Activated CD8-positive, alpha-beta memory T cell treated with anti-CD3 and anti-CD28 coated beads for 36 hours (primary cell): ENCODE measurements at regions not wholly inside any gene's neighbourhood (a gene's known extent, or its start where the extent isn't known, plus 50 kb on each side); places are given as distances from the start of the nearest gene placed in this dataset.

Experiments used
- CTCF ChIA-PET: fragments of 350-600 bp; sonication (Branson Sonifier 250); formaldehyde crosslinking; loops from one replicate; lab custom pipeline; 2021; ENCODE audit warnings: antibody characterized with exemption; lab: Charles Lee
- POLR2A ChIA-PET: fragments of 350-600 bp; sonication (Branson Sonifier 250); formaldehyde crosslinking; loops from one replicate; lab custom pipeline; 2021; ENCODE audit warnings: antibody characterized with exemption; lab: Charles Lee

GRCh38 chr5:168062239-168062638, 229.2 kb upstream of the WWC1 start:
- ChIA-PET CTCF (no interaction called here), POLR2A (no interaction called here)

GRCh38 chr5:168064457-168064856, 227.0 kb upstream of the WWC1 start:
- ChIA-PET CTCF (no interaction called here), POLR2A (no interaction called here)

GRCh38 chr5:168064933-168065622, 226.4 kb upstream of the WWC1 start:
- CTCF ChIA-PET: no interaction called here
- POLR2A ChIA-PET: no interaction called here

- ChIA-PET POLR2A (no interaction called here), CTCF (no interaction called here)
These were observed 224.8 kb upstream of the WWC1 start for GRCh38 chr5:168066536-168067208.

DNA sequence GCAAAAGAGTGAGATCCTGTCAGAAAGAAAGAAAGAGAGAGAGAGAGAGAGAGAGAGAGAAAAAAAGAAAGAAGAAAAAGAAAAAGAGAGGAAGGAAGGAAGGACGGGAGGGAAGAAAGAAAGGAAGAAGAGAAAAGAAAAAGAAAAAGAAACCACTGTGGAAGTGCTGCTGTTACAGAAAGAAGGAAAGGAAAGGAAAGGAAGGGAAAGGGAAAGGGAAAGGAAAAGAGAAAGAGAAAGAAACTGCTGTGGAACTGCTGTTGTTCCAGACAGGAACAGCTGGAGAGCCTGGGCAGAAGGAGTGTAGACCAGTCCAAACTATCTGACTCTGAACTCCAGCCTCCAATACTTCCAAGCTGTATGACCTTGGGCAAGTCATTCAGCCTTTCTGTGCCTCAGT, 220.7 kb upstream of the WWC1 start:
- ChIA-PET CTCF (no interaction called here), POLR2A (no interaction called here)

DNA sequence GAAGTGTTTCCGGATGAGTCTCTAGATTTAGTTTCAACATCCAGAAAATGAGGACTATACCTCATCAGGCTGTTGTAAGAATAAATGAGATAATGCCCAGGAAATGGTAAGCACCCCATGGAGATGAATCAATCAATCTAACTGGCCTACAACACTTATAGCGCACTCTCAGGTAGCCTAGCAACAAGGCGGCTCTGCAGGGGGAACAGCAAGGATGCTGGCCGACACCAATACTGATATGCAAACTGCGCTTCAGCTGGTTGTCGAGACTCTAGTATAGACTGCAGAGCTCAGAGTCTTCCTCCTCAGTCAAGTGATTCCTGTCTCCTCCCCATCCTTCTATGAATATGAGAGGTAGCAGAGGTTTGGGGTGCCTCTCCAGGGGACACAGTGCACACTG, 218.8 kb upstream of the WWC1 start:
- ChIA-PET POLR2A (no interaction called here), CTCF (no interaction called here)

DNA sequence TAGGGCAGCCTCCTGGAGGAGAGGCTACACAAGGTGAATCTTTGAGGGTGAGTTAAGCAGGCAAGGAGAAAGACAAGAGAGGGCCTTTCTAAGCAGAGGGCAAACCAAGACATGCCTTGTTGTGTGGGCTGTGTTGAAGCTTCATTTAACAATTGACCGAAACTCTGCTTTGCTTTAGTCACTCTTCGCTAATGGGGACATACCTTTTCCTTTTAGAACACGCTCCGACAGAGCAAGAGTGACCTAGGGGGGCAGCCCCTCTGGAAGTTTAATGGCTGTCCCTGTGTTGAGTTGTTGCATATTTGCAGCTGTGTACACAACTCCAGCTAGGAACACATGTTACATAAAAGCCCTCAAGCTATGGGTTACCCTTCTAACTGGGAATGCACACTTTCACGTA, 218.1 kb upstream of the WWC1 start:
- CTCF ChIA-PET: no interaction called here
- POLR2A ChIA-PET: no interaction called here

GRCh38 chr5:168073991-168074800, 217.2 kb upstream of the WWC1 start:
- POLR2A ChIA-PET: no interaction called here

DNA sequence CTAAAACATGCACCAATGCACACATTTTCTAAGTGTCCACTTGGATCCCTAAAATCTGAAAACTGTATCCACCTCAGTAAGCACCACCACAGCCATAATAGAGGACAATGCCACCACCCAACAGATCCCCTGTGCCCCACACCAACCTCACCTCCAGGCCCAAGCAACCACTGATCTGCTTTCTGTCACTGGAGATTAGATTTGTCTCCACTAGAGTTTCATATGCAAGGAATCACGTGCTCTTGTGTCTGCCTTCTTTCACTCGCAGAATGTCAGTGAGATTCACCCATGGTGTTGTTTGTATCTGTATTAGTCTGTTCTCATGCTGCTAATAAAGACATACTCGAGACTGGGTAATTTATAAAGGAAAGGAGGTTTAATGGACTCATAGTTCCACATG, 216.1 kb upstream of the WWC1 start:
- CTCF ChIA-PET: no interaction called here
- POLR2A ChIA-PET: no interaction called here

More at GRCh38 chr5:168073991-168074800, 217.2 kb upstream of the WWC1 start:
- CTCF ChIA-PET: no interaction called here

DNA sequence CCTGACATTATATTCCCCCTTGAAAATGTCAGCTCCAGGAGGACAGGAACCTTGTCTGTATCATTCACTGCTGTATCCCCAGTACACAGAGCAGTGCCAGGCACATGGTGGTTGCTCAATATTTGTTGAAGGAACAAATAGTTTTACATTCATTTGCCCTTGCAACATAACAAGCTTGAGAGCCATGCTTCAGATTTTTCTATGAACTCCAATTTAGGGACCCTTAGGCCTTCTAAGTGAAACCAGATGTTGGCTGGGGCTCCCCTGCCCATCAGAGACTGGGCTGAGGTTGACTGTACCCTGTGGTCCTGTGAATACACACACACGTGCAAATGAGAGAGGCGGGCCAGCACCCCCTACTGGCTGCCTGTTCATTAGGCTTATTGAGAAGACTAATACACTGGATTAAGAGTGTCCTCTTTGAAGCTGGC, 214.9 kb upstream of the WWC1 start:
- ChIA-PET CTCF (no interaction called here), POLR2A (no interaction called here)

DNA sequence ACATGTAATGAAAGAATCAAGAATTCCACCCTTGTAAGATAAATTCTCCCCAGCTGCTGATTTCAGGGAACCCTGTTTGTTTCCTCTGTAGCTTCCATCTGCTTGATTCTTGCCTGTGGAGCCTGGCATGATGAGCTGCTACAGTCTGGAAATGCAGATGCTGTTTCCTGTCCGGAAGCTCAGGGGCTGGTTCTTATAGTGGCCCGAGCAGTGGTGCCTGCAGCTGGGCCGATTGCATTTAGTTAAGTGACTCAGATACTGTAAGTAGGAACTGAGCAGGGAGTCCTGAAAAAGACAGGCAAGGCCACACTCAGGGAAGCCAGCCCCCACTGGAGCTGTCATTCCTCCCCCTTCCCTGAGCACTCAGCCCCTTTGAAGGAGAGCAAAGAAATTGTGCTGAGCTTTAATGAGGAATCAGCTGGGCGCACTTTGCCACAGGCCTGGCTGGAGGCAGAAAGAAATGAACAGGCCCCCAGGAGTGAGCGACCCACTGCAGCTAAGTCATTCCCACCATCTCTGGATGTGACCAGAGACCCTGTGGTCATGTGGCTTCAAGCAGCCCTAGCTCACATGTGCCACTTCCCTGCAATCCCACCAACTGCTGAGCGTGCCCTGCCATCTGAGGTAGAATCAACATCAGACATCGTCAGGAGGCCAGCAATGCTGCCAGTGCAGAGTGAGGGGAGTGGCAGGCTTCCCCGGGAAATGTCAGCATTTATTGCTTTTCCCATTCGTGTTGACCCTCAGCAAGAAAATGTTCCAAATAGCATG, 206.0 kb upstream of the WWC1 start:
- POLR2A ChIA-PET: no interaction called here
- CTCF ChIA-PET: interaction anchor here (1.1 kb wide), 1 partner anchor 387 kb away, joined by 4 read pairs; no protein-coding TSS in a partner anchor

- POLR2A ChIA-PET: no interaction called here
- CTCF ChIA-PET: no interaction called here
These were observed 205.3 kb upstream of the WWC1 start for GRCh38 chr5:168086104-168086610.

GRCh38 chr5:168086746-168087145, 204.7 kb upstream of the WWC1 start:
- CTCF ChIA-PET: no interaction called here
- POLR2A ChIA-PET: no interaction called here

DNA sequence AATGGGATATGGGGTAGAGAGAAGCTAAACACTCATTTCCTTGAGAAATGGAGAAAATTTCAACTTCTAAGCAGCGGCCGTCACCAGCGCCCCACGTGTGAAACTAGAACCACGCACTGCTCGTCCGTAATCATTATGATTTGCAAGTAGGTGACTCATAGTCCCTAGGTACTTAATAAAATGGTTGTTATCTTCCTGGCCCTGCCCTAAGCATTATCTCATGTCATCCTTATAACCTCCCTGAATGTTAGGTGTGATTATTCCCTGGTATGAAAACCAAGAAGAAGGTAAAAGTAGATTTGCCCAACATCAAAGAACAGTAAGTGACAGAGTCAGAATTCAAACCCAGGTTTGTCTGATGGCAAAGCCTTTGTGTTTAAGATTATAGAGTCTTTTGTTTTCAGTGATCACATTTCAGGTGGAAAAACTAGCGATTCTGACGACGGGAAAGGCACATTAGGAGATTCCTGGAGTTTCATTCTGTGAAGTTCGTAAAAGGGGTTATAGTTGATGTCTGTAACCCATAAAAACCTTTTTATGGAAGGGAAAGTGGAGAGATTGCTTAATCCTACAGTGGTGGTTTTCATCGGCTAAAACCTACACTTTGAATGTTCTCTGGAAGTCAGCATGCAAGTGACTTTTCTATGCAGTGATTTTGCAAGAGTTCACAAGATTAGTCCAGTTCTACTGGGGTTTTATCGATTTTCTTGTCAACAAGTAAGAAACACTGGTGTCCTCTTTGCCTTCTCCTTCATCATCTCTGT, 202.9 kb upstream of the WWC1 start:
- CTCF ChIA-PET: no interaction called here
- POLR2A ChIA-PET: no interaction called here

GRCh38 chr5:168089201-168089887, 202.1 kb upstream of the WWC1 start:
- ChIA-PET CTCF (no interaction called here), POLR2A (no interaction called here)

DNA sequence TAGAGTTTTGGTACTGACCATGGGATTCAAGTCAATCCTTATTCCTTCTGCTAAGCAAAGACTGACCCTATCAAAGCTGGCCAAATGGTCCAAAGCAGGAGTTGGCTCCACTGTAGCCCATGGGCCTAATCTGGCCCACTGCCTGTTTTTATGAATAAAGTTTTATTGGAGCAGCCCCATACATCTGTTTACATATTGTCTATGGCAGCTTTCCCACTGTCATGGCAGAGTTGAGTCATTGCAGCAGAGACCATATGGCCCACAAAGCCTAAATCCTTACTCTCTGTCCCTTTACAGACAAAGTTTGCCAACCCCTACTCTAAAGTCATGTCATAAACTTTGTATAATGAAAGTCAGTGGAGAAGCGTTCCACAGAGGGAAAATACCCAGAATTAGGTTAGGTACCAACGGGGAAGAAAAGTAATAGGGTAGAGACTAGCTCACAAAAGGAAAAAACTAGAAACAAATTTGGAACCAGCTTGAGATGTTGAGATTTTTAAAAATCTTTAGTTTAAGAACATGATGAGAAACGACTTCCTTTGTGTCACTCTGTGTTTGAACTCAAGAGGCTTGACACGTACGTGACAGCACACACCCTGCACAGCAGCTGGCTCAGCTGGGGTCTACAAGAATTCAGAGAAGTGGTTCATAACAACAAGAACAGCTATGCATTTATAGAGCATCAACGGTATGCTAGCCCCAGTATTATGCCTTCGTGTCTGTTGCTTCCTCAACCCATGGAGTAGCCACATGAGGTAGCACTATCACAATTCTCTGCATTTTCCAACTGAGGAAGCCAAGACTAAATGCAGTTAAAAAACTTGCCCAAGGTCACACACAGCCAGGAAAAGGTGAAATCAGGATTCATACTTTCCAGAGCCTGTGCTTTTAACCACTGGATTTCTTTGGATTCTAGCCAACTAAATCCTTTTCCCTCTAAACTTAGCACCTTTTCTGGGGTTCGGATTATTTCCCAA, 198.9 kb upstream of the WWC1 start:
- ChIA-PET POLR2A (no interaction called here), CTCF (no interaction called here)

- ChIA-PET POLR2A (no interaction called here), CTCF (no interaction called here)
These were observed 198.1 kb upstream of the WWC1 start for GRCh38 chr5:168093200-168093910.
